ENCODE measurements at regions not wholly inside any gene's neighbourhood (a gene's known extent, or its start where the extent isn't known, plus 50 kb on each side); places are given as distances from the start of the nearest gene placed in this dataset.

DNA sequence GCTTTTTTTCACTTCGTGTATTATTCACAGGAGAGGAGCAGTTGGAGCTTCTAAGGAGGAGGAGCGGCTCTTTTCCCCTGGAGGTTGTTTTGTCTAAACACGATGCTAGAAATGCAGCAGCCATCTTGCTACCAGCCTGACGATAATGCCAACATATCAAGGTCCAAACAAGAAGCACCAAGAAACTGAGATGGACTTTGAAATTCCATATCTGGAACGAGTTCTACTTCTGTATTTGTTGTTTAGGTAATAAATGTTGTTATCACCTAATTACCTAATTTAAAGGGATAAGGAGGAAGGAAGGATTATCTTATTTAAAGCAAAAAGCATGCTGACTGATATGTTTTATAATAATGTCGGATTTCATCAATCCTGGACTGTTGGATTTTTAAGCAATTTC lies 174.4 kb upstream of the TMPO start:
- no peak overlapping the region for H3K27ac ChIP-seq

GRCh38 chr12:98341732-98342131 lies 173.7 kb upstream of the TMPO start:
- no peak for TF ChIP-seq CTCF (conservative IDR thresholded peaks at IDR 0.05)
- H3K27ac ChIP-seq: no peak overlapping the region

More for the DNA sequence above, 174.4 kb upstream of the TMPO start:
- TF ChIP-seq CTCF (conservative IDR thresholded peaks at IDR 0.05): no peak

GRCh38 chr12:98343002-98343567 lies 172.3 kb upstream of the TMPO start:
- no peak for TF ChIP-seq CTCF (conservative IDR thresholded peaks at IDR 0.05)

GRCh38 chr12:98344046-98344930 lies 171.1 kb upstream of the TMPO start:
- H3K27ac ChIP-seq: no peak overlapping the region
- TF ChIP-seq CTCF (conservative IDR thresholded peaks at IDR 0.05): no peak

More at GRCh38 chr12:98343002-98343567, 172.3 kb upstream of the TMPO start:
- H3K27ac ChIP-seq: no peak overlapping the region

- H3K27ac ChIP-seq: no peak overlapping the region
- no peak for TF ChIP-seq CTCF (conservative IDR thresholded peaks at IDR 0.05)
Observed at GRCh38 chr12:98345308-98345876, 170.0 kb upstream of the TMPO start.

- TF ChIP-seq CTCF (conservative IDR thresholded peaks at IDR 0.05): no peak
- no peak overlapping the region for H3K27ac ChIP-seq
Observed at GRCh38 chr12:98351089-98351488, 164.3 kb upstream of the TMPO start.

- no peak for TF ChIP-seq CTCF (conservative IDR thresholded peaks at IDR 0.05)
- no peak overlapping the region for H3K27ac ChIP-seq
Observed at GRCh38 chr12:98351784-98352183, 163.6 kb upstream of the TMPO start.
